Heart left ventricle (tissue), 16 donors: ENCODE measurements at regions not wholly inside any gene's neighbourhood (a gene's known extent, or its start where the extent isn't known, plus 50 kb on each side); places are given as distances from the start of the nearest gene placed in this dataset.

ENCODE experiments used
- ATAC-seq, 4 donors: fragments of 200-7000 bp; cut with Tn5 transposase; one replicate each; pipeline ENCODE4 v1.9.1; 2020 to 2022; ENCODE audit warnings: moderate library complexity in 4 of 4, mild to moderate bottlenecking in 3 of 4, moderate number of reproducible peaks in 1 of 4
- DNase-seq, 5 donors: peaks; one replicate each; pipeline ENCODE4 v3.0.0-alpha.2; 2020
- H3K27ac ChIP-seq, 12 donors: fragments of 200-600 bp; sonication (generic) in 4 of 12; one replicate each; pipeline versions ENCODE4 v1.5.0 to v1.8.0; 2016 to 2022; ENCODE audit warnings: mild to moderate bottlenecking in 2 of 12
- H3K27me3 ChIP-seq, 9 donors: fragments of 200-600 bp; sonication (generic) in 2 of 9; one replicate each; pipeline versions ENCODE4 v1.5.1 to v1.8.0; 2016 to 2022; ENCODE audit warnings: mild to moderate bottlenecking in 3 of 9
- H3K36me3 ChIP-seq, 9 donors: fragments of 200-600 bp; sonication (generic) in 2 of 9; one replicate each; pipeline versions ENCODE4 v1.5.0 to v1.8.0; 2018 to 2022; ENCODE audit warnings: mild to moderate bottlenecking in 2 of 9
- H3K4me1 ChIP-seq, 12 donors: fragments of 200-600 bp; sonication (generic) in 4 of 12; one replicate each; pipeline versions ENCODE4 v1.5.0 to v1.8.0; 2016 to 2022; ENCODE audit warnings: mild to moderate bottlenecking in 3 of 12
- H3K4me3 ChIP-seq, 12 donors: fragments of 200-600 bp; sonication (generic) in 4 of 12; one replicate each; pipeline versions ENCODE4 v1.5.0 to v1.8.0; 2017 to 2022; ENCODE audit warnings: mild to moderate bottlenecking in 9 of 12, moderate library complexity in 4 of 12
- H3K9me3 ChIP-seq, 12 donors: fragments of 200-600 bp; sonication (generic) in 4 of 12; one replicate each; pipeline versions ENCODE4 v1.5.0 to v1.8.0; 2016 to 2022; ENCODE audit warnings: mild to moderate bottlenecking in 1 of 12
- POLR2A ChIP-seq, 2 donors: fragments of 450-650 bp; IDR thresholded peaks; one replicate each; pipeline ENCODE4 v1.6.1; 2017; ENCODE audit warnings: antibody characterized with exemption in 2 of 2, mild to moderate bottlenecking in 2 of 2, moderate library complexity in 2 of 2
- WGBS, 4 donors: extraction: QIAGEN DNeasy Blood & Tissue Kit in 2 of 4; methylation state at CpG; one replicate each; pipeline versions ENCODE4 v1.1.5 to v1.1.7; 2013 to 2018; 5-methylcytosine and 5-hydroxymethylcytosine counted together
- intact Hi-C, 10 donors: fragments of 100-400 bp; cut with DNase I; formaldehyde crosslinking; loops; one replicate each; pipeline versions ENCODE4 v1.11.1 to v1.14.2; 2022
- TF ChIP-seq, protein P1 (sequence below), 12 donors: fragments of 200-600 bp; sonication (generic) in 4 of 12; IDR thresholded peaks; one replicate each; pipeline versions ENCODE4 v1.5.0 to v1.8.0; 2018 to 2022; ENCODE audit warnings: antibody characterized with exemption in 12 of 12, mild to moderate bottlenecking in 5 of 12
- donor health status: ischemic (EF 13 %, LVEDD 7.1; RV severe dilation, severe dysfunction).
- donor health status: healthy with polysubstance abuse.
- donor health status: DM: no; HTN: yes; CAD: no.
- donor health status: DM: no; HTN: no; CAD: no.
- donor health status: ischemic (EF 25% LVEDD 6.9; RV normal size, moderate dysfunction).
- donor health status: ischemic (EF 25% LVEDD 5.7; RV mildly dilated, moderate dysfunction).
- donor health status: healthy.
- donor health status: DM: yes; HTN: yes; CAD: no.
- donor health status: ischemic (EF 35%, LVEDD 5.7; RV mildly dilated, moderate dysfunction).
- donor health status: nonischemic (EF 11% LVEDD 7.7; RV severe dilation, severe dysfunction).
- donor health status: DM: yes; HTN: yes; CAD: no.
- donor health status: PGD.
- donor health status: ischemic (EF 29% LVEDD 5.4; RV normal size, mild dysfunction).
- donor health status: nonischemic (EF 23%, LVEDD 6.1; RV moderate dilation, normal function).

DNA sequence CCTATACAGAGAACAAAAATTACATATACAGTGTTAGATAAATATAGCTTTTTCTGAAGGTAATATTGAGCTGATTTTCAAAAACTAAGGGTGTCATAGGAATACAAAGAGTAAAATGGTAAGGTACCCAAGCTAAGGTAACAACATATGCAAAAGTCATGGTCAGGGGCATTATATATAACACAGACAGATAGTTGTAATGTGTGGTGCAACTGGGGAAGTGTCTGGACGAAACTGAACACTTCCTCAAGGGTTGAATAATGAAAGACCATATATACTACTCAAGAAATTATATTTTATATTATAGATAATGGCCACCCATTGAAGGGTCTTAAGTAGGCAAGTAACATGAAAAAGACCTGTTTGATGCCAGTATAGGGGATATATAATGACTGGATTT, 262.1 kb upstream of the CXXC4 start:
- H3K27ac ChIP-seq = no peak overlapping the region
- H3K27me3 ChIP-seq = no peaks in the 10 kb centered on the region
- intact Hi-C loops = loop anchor here in 1 of 10 donors (10.0 kb wide), 1 partner anchor 262 kb away; the partner anchor contains the start of gene CXXC4
- TF ChIP-seq, protein P1, sequence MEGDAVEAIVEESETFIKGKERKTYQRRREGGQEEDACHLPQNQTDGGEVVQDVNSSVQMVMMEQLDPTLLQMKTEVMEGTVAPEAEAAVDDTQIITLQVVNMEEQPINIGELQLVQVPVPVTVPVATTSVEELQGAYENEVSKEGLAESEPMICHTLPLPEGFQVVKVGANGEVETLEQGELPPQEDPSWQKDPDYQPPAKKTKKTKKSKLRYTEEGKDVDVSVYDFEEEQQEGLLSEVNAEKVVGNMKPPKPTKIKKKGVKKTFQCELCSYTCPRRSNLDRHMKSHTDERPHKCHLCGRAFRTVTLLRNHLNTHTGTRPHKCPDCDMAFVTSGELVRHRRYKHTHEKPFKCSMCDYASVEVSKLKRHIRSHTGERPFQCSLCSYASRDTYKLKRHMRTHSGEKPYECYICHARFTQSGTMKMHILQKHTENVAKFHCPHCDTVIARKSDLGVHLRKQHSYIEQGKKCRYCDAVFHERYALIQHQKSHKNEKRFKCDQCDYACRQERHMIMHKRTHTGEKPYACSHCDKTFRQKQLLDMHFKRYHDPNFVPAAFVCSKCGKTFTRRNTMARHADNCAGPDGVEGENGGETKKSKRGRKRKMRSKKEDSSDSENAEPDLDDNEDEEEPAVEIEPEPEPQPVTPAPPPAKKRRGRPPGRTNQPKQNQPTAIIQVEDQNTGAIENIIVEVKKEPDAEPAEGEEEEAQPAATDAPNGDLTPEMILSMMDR (IDR thresholded peaks at IDR 0.05) = no peak
- TF ChIP-seq POLR2A (IDR thresholded peaks at IDR 0.05) = no peak
- H3K9me3 ChIP-seq = peaks cover 0 to 6% (median 0%) of the 10 kb centered on the region in 12 donors
- H3K4me3 ChIP-seq = no peak overlapping the region
- ATAC-seq (no peak), DNase-seq (no peak)
- peaks cover 0 to 6% (median 0%) of the 10 kb centered on the region in 12 donors for H3K4me1 ChIP-seq
- 77 to 90% (median 85%) methylated on average over 1 of the region's 1 CpG for WGBS, 4 donors
- H3K36me3 ChIP-seq = no peaks in the 10 kb centered on the region

DNA sequence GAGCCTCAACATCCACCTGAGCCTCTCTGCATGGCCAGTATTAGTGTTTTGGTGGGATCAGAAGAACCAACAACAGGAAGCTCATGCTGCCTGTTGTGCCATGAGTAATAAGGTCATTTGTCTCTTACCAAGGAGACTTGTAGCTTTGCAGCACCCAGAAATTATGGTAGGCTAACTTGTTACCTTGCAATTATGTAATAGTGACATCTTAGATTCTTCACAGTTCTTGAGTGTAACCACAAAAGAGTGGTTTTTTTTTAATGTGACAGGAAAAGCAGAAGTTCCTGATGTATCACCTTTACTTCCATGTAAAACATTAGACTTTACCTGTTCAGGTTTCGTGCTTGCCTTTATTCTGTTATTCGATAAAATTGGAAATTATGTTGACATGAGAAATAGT, 263.9 kb upstream of the CXXC4 start:
- H3K36me3 ChIP-seq = no peaks in the 10 kb centered on the region
- peaks cover 0 to 6% (median 0%) of the 10 kb centered on the region in 12 donors for H3K9me3 ChIP-seq
- intact Hi-C loops = loop anchor here in 1 of 10 donors (10.0 kb wide), 1 partner anchor 264 kb away; the partner anchor contains the start of gene CXXC4
- H3K4me1 ChIP-seq = peaks cover 0 to 11% (median under 1%) of the 10 kb centered on the region in 12 donors
- H3K27me3 ChIP-seq = no peaks in the 10 kb centered on the region
- 91 to 100% (median 94%) methylated on average over 2 of the region's 2 CpGs for WGBS, 4 donors
- DNase-seq (no peak), ATAC-seq (no peak)
- H3K4me3 ChIP-seq = no peak overlapping the region
- TF ChIP-seq, protein P1 (IDR thresholded peaks at IDR 0.05) = no peak
- TF ChIP-seq POLR2A (IDR thresholded peaks at IDR 0.05) = no peak
- no peak overlapping the region for H3K27ac ChIP-seq

DNA sequence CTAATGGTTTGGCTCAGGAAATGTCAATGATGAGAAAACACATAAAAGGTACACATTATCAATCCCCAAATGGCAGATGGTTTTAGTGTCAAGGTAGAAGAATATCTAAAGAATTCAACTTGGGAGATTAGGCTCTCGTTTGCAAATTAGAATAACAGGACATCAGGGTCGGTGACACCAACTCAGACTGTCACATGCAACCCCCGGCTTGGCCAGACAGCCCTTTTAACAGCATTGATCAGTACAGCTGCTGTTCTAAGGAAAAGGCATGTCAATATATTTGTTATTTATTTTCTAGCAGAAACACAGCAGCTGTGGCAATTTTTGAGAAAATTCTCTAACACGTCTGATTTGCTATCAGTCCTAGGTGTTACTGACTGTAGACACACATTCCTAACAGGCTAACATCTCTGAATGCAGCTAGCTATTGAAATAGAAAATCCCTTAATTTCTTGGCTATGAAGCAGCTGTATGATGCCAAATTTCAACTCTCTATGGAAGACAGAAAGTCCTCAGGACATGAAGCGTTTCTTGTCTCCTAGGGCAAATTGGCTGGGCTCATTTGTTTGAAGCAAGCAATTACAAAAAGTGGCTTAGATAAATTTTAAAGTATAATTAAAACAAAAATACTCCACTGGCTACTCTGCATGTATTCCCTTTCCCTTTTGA, 269.0 kb upstream of the CXXC4 start:
- Histone ChIP-seq H3K4me3 (no peak overlapping the region), H3K4me1 (peaks cover 0 to 12% (median 2%) of the 10 kb centered on the region in 12 donors), H3K36me3 (no peaks in the 10 kb centered on the region), H3K27ac (peak overlapping the region in 4 of 12 donors; percentile 13 to 45 (median 22)), H3K27me3 (no peaks in the 10 kb centered on the region), H3K9me3 (no peaks in the 10 kb centered on the region)
- 9 to 11% (median 11%) methylated on average over 5 of the region's 5 CpGs for WGBS, 4 donors
- peak in 1 of 4 donors; percentile 27 for ATAC-seq
- intact Hi-C loops = no loop called here
- TF ChIP-seq, protein P1 (IDR thresholded peaks at IDR 0.05) = no peak
- no peak for TF ChIP-seq POLR2A (IDR thresholded peaks at IDR 0.05)
- no peak for DNase-seq

DNA sequence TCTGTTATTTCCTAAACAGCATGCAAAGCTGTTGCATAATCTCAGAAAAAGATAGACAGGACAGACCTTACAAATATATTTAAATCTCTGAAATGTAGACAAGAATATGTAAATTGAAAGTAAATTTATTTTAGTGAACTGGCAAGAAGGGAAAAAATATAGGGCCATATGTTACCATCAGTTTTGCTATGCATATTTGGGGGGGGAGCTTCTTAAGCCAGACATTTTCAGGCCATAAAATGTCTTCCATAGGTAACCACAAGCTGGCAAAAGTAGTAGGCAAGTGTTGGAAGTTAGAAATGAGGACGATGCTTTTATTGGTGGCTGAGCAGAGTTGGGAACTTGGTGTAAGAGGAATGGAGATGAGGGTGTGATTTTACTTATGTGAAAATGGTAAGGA, 272.0 kb upstream of the CXXC4 start:
- no peak for ATAC-seq
- Histone ChIP-seq H3K27me3 (no peaks in the 10 kb centered on the region), H3K27ac (no peak overlapping the region), H3K36me3 (no peaks in the 10 kb centered on the region), H3K4me1 (peaks cover 0 to 16% (median 4%) of the 10 kb centered on the region in 12 donors), H3K9me3 (no peaks in the 10 kb centered on the region), H3K4me3 (no peak overlapping the region)
- no peak for TF ChIP-seq POLR2A (IDR thresholded peaks at IDR 0.05)
- TF ChIP-seq, protein P1 (IDR thresholded peaks at IDR 0.05) = no peak
- intact Hi-C loops = no loop called here
- DNase-seq = no peak
- 85 to 92% (median 88%) methylated on average over 1 of the region's 1 CpG for WGBS, 4 donors
